HEK293T (cell line): ENCODE measurements at regions not wholly inside any gene's neighbourhood (a gene's known extent, or its start where the extent isn't known, plus 50 kb on each side); places are given as distances from the start of the nearest gene placed in this dataset.

Experiments
- ARNT ChIP-seq: fragments of 450-650 bp; IDR thresholded peaks from 2 replicates; pipeline ENCODE4 v1.6.1; 2017; ENCODE audit warnings: mild to moderate bottlenecking
- BHLHE40 ChIP-seq: fragments of 450-650 bp; IDR thresholded peaks from 2 replicates; pipeline ENCODE4 v1.6.1; 2016; ENCODE audit warnings: mild to moderate bottlenecking, moderate library complexity, borderline replicate concordance
- ELF4 ChIP-seq: fragments of 450-650 bp; IDR thresholded peaks from 2 replicates; pipeline ENCODE4 v1.6.1; 2017; ENCODE audit warnings: antibody characterized with exemption
- FOXA1 ChIP-seq: fragments of 450-650 bp; IDR thresholded peaks from 2 replicates; pipeline ENCODE4 v1.6.1; 2016; ENCODE audit warnings: mild to moderate bottlenecking
- FOXK2 ChIP-seq: fragments of 450-650 bp; IDR thresholded peaks from 2 replicates; pipeline ENCODE4 v1.6.1; 2016; ENCODE audit warnings: mild to moderate bottlenecking
- FOXM1 ChIP-seq: fragments of 450-650 bp; IDR thresholded peaks from 2 replicates; pipeline ENCODE4 v1.6.1; 2017; ENCODE audit warnings: mild to moderate bottlenecking, borderline replicate concordance
- HDGF ChIP-seq: fragments of 450-650 bp; IDR thresholded peaks from 2 replicates; pipeline ENCODE4 v1.6.1; 2017; ENCODE audit warnings: antibody characterized with exemption, borderline replicate concordance
- NFRKB ChIP-seq: fragments of 450-650 bp; IDR thresholded peaks from 2 replicates; pipeline ENCODE4 v1.6.1; 2016; ENCODE audit warnings: mild to moderate bottlenecking, moderate library complexity
- SP1 ChIP-seq: fragments of 450-650 bp; IDR thresholded peaks from 2 replicates; pipeline ENCODE4 v1.6.1; 2017
- SUZ12 ChIP-seq: fragments of 450-650 bp; IDR thresholded peaks from 2 replicates; pipeline ENCODE4 v1.6.1; 2016; ENCODE audit warnings: mild to moderate bottlenecking
- TARDBP ChIP-seq: fragments of 450-650 bp; IDR thresholded peaks from 2 replicates; pipeline ENCODE4 v1.6.1; 2016
- ZNF384 ChIP-seq: fragments of 450-650 bp; IDR thresholded peaks from 2 replicates; pipeline ENCODE4 v1.6.1; 2016

DNA sequence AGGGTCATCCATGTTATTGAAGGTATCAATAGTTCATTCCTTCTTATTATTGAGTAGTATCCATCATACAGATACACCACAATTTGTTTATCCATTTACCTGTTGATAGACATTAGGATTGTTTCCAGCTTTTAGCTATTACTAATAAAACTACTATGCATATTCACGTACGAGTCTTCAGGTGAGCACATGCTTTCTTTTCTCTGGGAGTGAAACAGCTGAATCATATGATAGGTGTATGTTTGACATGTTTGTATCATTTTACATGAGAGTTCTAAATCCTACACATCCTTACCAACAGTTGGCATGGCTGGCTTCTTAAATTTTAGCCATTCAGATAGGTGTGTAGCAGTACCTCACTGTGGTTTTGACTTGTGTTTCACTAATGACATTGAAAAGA, 556.6 kb upstream of the DIPK2B start:
- TF ChIP-seq SUZ12 (no peak), BHLHE40 (no peak), ARNT (no peak), TARDBP (no peak), NFRKB (no peak), SP1 (no peak), FOXM1 (no peak), ELF4 (no peak), FOXK2 (no peak), HDGF (no peak), FOXA1 (no peak), ZNF384 (no peak)
